ENCODE measurements at regions not wholly inside any gene's neighbourhood (a gene's known extent, or its start where the extent isn't known, plus 50 kb on each side); places are given as distances from the start of the nearest gene placed in this dataset.

- Histone ChIP-seq H3K18ac (ENCODE audit: extremely low read depth, low read length) (no peak overlapping the region), H3K27me3 (replicated peaks in 1 of 4; ENCODE audit: control insufficient read depth in 3 of 4, extremely low read depth in 1 of 4, insufficient read depth in 3 of 4, low read length in 3 of 4) (no peaks in the 10 kb centered on the region), H2BK5ac (ENCODE audit: low read depth, low read length) (no peak overlapping the region), H3K14ac (ENCODE audit: insufficient read length) (no peak overlapping the region), H3K23ac (ENCODE audit: insufficient read length) (no peak overlapping the region), H3K56ac (replicated peaks; ENCODE audit: insufficient read length, low read depth, low read length) (no peak overlapping the region), H3K27ac (ENCODE audit: low read depth, low read length) (no peak overlapping the region), H2AFZ (ENCODE audit: low read length) (no peak overlapping the region), H3K23me2 (ENCODE audit: low read depth, low read length) (no peaks in the 10 kb centered on the region), H2BK12ac (ENCODE audit: low read depth, low read length) (no peak overlapping the region), H3K9ac (replicated peaks in 1 of 4; ENCODE audit: extremely low read depth in 1 of 4, low read depth in 3 of 4, low read length in 3 of 4) (no peak overlapping the region), H3K4me3 (ENCODE audit: extremely low read depth in 1 of 4, insufficient read depth in 2 of 4, low read depth in 3 of 4, low read length in 4 of 4) (no peak overlapping the region), H2AK5ac (ENCODE audit: low read depth, low read length) (no peak overlapping the region), H3K9me3 (ENCODE audit: insufficient read depth in 2 of 2, low read depth in 1 of 2, low read length in 1 of 2) (no peaks in the 10 kb centered on the region), H3K79me2 (ENCODE audit: control insufficient read depth in 1 of 2, insufficient read depth in 2 of 2, low read length in 2 of 2) (no peaks in the 10 kb centered on the region), H3K4me2 (ENCODE audit: insufficient read depth in 1 of 2, low read depth in 2 of 2, low read length in 2 of 2) (no peak overlapping the region), H3K36me3 (ENCODE audit: control insufficient read depth in 2 of 4, insufficient read depth in 4 of 4, low read length in 3 of 4) (no peaks in the 10 kb centered on the region), H4K20me1 (replicated peaks in 1 of 2; ENCODE audit: control insufficient read depth in 1 of 2, insufficient read depth in 2 of 2, low read length in 2 of 2) (no peaks in the 10 kb centered on the region), H3K79me1 (ENCODE audit: low read depth, low read length) (no peaks in the 10 kb centered on the region), H4K5ac (ENCODE audit: insufficient read length, low read depth, low read length) (no peak overlapping the region), H4K91ac (replicated peaks; ENCODE audit: insufficient read length, low read length) (no peak overlapping the region), H2BK20ac (ENCODE audit: low read length) (no peak overlapping the region), H4K8ac (ENCODE audit: extremely low read depth, insufficient read depth, low read length) (no peak overlapping the region), H3K4me1 (replicated peaks in 1 of 4; ENCODE audit: control insufficient read depth in 3 of 4, insufficient read depth in 4 of 4, low read length in 3 of 4) (no peaks in the 10 kb centered on the region), H2BK15ac (ENCODE audit: low read length) (no peak overlapping the region), H2BK120ac (replicated peaks; ENCODE audit: low read depth, low read length) (no peak overlapping the region), H3K4ac (replicated peaks; ENCODE audit: insufficient read length, low read depth, low read length) (no peak overlapping the region)
- ChIA-PET CTCF (ENCODE audit: partially characterized antibody) (interaction anchor here (0.8 to 1.8 kb wide), 5 partner anchors 37 to 487 kb away, joined by 3 to 5 read pairs (median 3); partner anchors contain the start of gene CARMIL1), POLR2A (ENCODE audit: partially characterized antibody) (no interaction called here)
- no peak for FAIRE-seq
- DNase-seq (ENCODE audit: low read depth in 1 of 2, low spot score in 2 of 2), result no peak
- TF ChIP-seq SIRT6 (IDR thresholded peaks at IDR 0.05; ENCODE audit: low read length), result no peak
- no peak for TF ChIP-seq BRCA1 (IDR thresholded peaks at IDR 0.05; ENCODE audit: low read depth, low read length)
- no peak for TF ChIP-seq BCL11A (IDR thresholded peaks at IDR 0.05; ENCODE audit: low read depth in 2 of 2, low read length in 2 of 2)
- TF ChIP-seq TAF7 (optimal IDR thresholded peaks at IDR 0.05; ENCODE audit: borderline replicate concordance, low read depth, low read length), result no peak
- TF ChIP-seq CTCF (IDR thresholded peaks at IDR 0.05; ENCODE audit: control extremely low read depth in 1 of 3, insufficient read depth in 1 of 3, low read depth in 1 of 3, low read length in 3 of 3), result no peak
- no peak for TF ChIP-seq ASH2L (IDR thresholded peaks at IDR 0.05; ENCODE audit: low read length)
- TF ChIP-seq BACH1 (IDR thresholded peaks at IDR 0.05; ENCODE audit: low read length), result no peak
- TF ChIP-seq RXRA (IDR thresholded peaks at IDR 0.05; ENCODE audit: insufficient read depth, low read depth, low read length), result no peak
- no peak for TF ChIP-seq SUZ12 (IDR thresholded peaks at IDR 0.05; ENCODE audit: low read length)
- no peak for TF ChIP-seq USF2 (IDR thresholded peaks at IDR 0.05; ENCODE audit: low read length)
- TF ChIP-seq EZH2 (IDR thresholded peaks at IDR 0.05; ENCODE audit: low read depth, low read length, severe bottlenecking), result no peak
- TF ChIP-seq JUN (IDR thresholded peaks at IDR 0.05; ENCODE audit: low read depth, low read length), result no peak
- no peak for TF ChIP-seq MAFK (IDR thresholded peaks at IDR 0.05; ENCODE audit: low read depth, low read length)
These were observed 51.3 kb upstream of the CARMIL1 start for GRCh38 chr6:25227854-25228253.

Data from H1 (cell line).